Karpas-422 (cell line): ENCODE measurements at regions not wholly inside any gene's neighbourhood (a gene's known extent, or its start where the extent isn't known, plus 50 kb on each side); places are given as distances from the start of the nearest gene placed in this dataset.

Experiments
- DNase-seq: peaks from one replicate; pipeline ENCODE4 v3.0.0-alpha.2; 2015
- H2AFZ ChIP-seq: fragments of 200-600 bp; sonication (generic); 2 replicates; pipeline ENCODE4 v1.6.1; 2014; ENCODE audit warnings: antibody characterized with exemption, low read length, mixed read lengths
- H3K27ac ChIP-seq: fragments of 200-600 bp; sonication (generic); 2 replicates; pipeline ENCODE4 v1.5.1; 2014; ENCODE audit warnings: mild to moderate bottlenecking, low read length, moderate library complexity
- H3K27me3 ChIP-seq: fragments of 200-600 bp; sonication (generic); 2 replicates; pipeline ENCODE4 v1.6.1; 2014; ENCODE audit warnings: low read length, mixed read lengths
- H3K36me3 ChIP-seq: fragments of 200-600 bp; sonication (generic); 2 replicates; pipeline ENCODE4 v1.6.1; 2014; ENCODE audit warnings: low read length, mixed read lengths; ENCODE audit not compliant: insufficient read depth
- H3K4me1 ChIP-seq: fragments of 200-600 bp; sonication (generic); 2 replicates; pipeline ENCODE4 v1.6.1; 2014; ENCODE audit warnings: mild to moderate bottlenecking, low read length, mixed read lengths
- H3K4me2 ChIP-seq: fragments of 200-600 bp; sonication (generic); 2 replicates; pipeline ENCODE4 v1.6.1; 2014; ENCODE audit warnings: low read length, low read depth, mild to moderate bottlenecking; ENCODE audit not compliant: poor library complexity, severe bottlenecking
- H3K4me3 ChIP-seq: fragments of 200-600 bp; sonication (generic); 2 replicates; pipeline ENCODE4 v1.5.1; 2014; ENCODE audit warnings: mild to moderate bottlenecking, antibody characterized with exemption, low read length, mixed read lengths
- H3K79me2 ChIP-seq: fragments of 200-600 bp; sonication (generic); 2 replicates; pipeline ENCODE4 v1.6.1; 2014; ENCODE audit warnings: mild to moderate bottlenecking, low read length, mixed read lengths
- H3K9ac ChIP-seq: fragments of 200-600 bp; sonication (generic); 2 replicates; pipeline ENCODE4 v1.6.0; 2014; ENCODE audit warnings: low read length
- H3K9me2 ChIP-seq: fragments of 200-600 bp; sonication (generic), shearing (Covaris generic); replicated peaks from 2 replicates; pipeline ENCODE4 v1.6.0; 2014; ENCODE audit warnings: mild to moderate bottlenecking, low read length, moderate library complexity; ENCODE audit not compliant: insufficient read depth
- H3K9me3 ChIP-seq: fragments of 300-700, 200-600 bp; sonication (generic); 2 replicates; pipeline ENCODE4 v1.6.1; 2014; ENCODE audit warnings: low read length, mixed read lengths
- H4K20me1 ChIP-seq: fragments of 200-600 bp; sonication (generic); 2 replicates; pipeline ENCODE4 v1.6.1; 2014; ENCODE audit warnings: mild to moderate bottlenecking, antibody characterized with exemption, low read length, low read depth; ENCODE audit not compliant: insufficient read depth

- no peak for DNase-seq
- Histone ChIP-seq H3K9ac (no peak overlapping the region), H3K4me2 (no peak overlapping the region), H3K4me3 (no peak overlapping the region), H3K9me3 (no peaks in the 10 kb centered on the region), H3K9me2 (no peaks in the 10 kb centered on the region), H3K36me3 (no peaks in the 10 kb centered on the region), H3K27me3 (no peaks in the 10 kb centered on the region), H2AFZ (no peak overlapping the region), H4K20me1 (no peaks in the 10 kb centered on the region), H3K79me2 (no peaks in the 10 kb centered on the region), H3K4me1 (peaks cover 10% of the 10 kb centered on the region; the same call in 1 of the 2 replicates), H3K27ac (no peak overlapping the region)
Measured at GRCh38 chr3:16050641-16051467, 123.6 kb upstream of the GALNT15 start.

GRCh38 chr3:16051691-16052090 is 122.8 kb upstream of the GALNT15 start:
- Histone ChIP-seq H3K27ac (no peak overlapping the region), H2AFZ (no peak overlapping the region), H3K4me1 (peaks cover 10% of the 10 kb centered on the region; the same call in 1 of the 2 replicates), H3K27me3 (no peaks in the 10 kb centered on the region), H3K36me3 (no peaks in the 10 kb centered on the region), H3K4me3 (no peak overlapping the region), H3K9me3 (no peaks in the 10 kb centered on the region), H3K79me2 (no peaks in the 10 kb centered on the region), H3K9me2 (no peaks in the 10 kb centered on the region), H4K20me1 (no peaks in the 10 kb centered on the region), H3K4me2 (no peak overlapping the region), H3K9ac (no peak overlapping the region)
- DNase-seq, result no peak

GRCh38 chr3:16052964-16053363 is 121.5 kb upstream of the GALNT15 start:
- DNase-seq, result no peak
- Histone ChIP-seq H3K4me1 (peaks cover 10% of the 10 kb centered on the region; the same call in 1 of the 2 replicates), H4K20me1 (no peaks in the 10 kb centered on the region), H3K9me3 (no peaks in the 10 kb centered on the region), H3K4me3 (no peak overlapping the region), H3K9me2 (no peaks in the 10 kb centered on the region), H3K4me2 (no peak overlapping the region), H3K9ac (no peak overlapping the region), H3K27ac (no peak overlapping the region), H3K79me2 (no peaks in the 10 kb centered on the region), H3K27me3 (no peaks in the 10 kb centered on the region), H3K36me3 (no peaks in the 10 kb centered on the region), H2AFZ (no peak overlapping the region)

- no peak for DNase-seq
Measured at GRCh38 chr3:16053794-16054193, 120.7 kb upstream of the GALNT15 start.

GRCh38 chr3:16055606-16056211 is 118.8 kb upstream of the GALNT15 start:
- no peak for DNase-seq
- Histone ChIP-seq H3K79me2 (no peaks in the 10 kb centered on the region), H3K9ac (no peak overlapping the region), H3K4me1 (peaks cover 7% of the 10 kb centered on the region; the same call in 1 of the 2 replicates), H4K20me1 (no peaks in the 10 kb centered on the region), H3K27me3 (no peaks in the 10 kb centered on the region), H3K4me2 (no peak overlapping the region), H3K27ac (no peak overlapping the region), H3K36me3 (no peaks in the 10 kb centered on the region), H3K4me3 (no peak overlapping the region), H2AFZ (no peak overlapping the region), H3K9me3 (no peaks in the 10 kb centered on the region), H3K9me2 (no peaks in the 10 kb centered on the region)

More at GRCh38 chr3:16053794-16054193, 120.7 kb upstream of the GALNT15 start:
- peaks cover 7% of the 10 kb centered on the region; the same call in 1 of the 2 replicates for H3K4me1 ChIP-seq
- H3K9ac ChIP-seq, result no peak overlapping the region
- H3K27ac ChIP-seq, result no peak overlapping the region
- no peaks in the 10 kb centered on the region for H3K79me2 ChIP-seq
- no peaks in the 10 kb centered on the region for H4K20me1 ChIP-seq
- no peaks in the 10 kb centered on the region for H3K36me3 ChIP-seq
- H3K4me2 ChIP-seq, result no peak overlapping the region
- H3K4me3 ChIP-seq, result no peak overlapping the region
- H3K27me3 ChIP-seq, result no peaks in the 10 kb centered on the region
- H2AFZ ChIP-seq, result no peak overlapping the region
- no peaks in the 10 kb centered on the region for H3K9me2 ChIP-seq
- H3K9me3 ChIP-seq, result no peaks in the 10 kb centered on the region

GRCh38 chr3:16056217-16056616 is 118.3 kb upstream of the GALNT15 start:
- H3K9ac ChIP-seq, result no peak overlapping the region
- DNase-seq, result no peak
- no peak overlapping the region for H2AFZ ChIP-seq
- no peaks in the 10 kb centered on the region for H3K36me3 ChIP-seq
- H3K27ac ChIP-seq, result no peak overlapping the region
- H3K9me3 ChIP-seq, result no peaks in the 10 kb centered on the region
- H3K9me2 ChIP-seq, result no peaks in the 10 kb centered on the region
- no peak overlapping the region for H3K4me3 ChIP-seq
- no peaks in the 10 kb centered on the region for H3K79me2 ChIP-seq
- H3K4me1 ChIP-seq, result peaks cover 7% of the 10 kb centered on the region; the same call in 1 of the 2 replicates
- no peak overlapping the region for H3K4me2 ChIP-seq
- no peaks in the 10 kb centered on the region for H3K27me3 ChIP-seq
- H4K20me1 ChIP-seq, result no peaks in the 10 kb centered on the region

GRCh38 chr3:16058521-16058920 is 116.0 kb upstream of the GALNT15 start:
- no peaks in the 10 kb centered on the region for H3K9me3 ChIP-seq
- H3K4me3 ChIP-seq, result no peak overlapping the region
- H4K20me1 ChIP-seq, result no peaks in the 10 kb centered on the region
- H2AFZ ChIP-seq, result no peak overlapping the region
- H3K27me3 ChIP-seq, result no peaks in the 10 kb centered on the region
- no peak overlapping the region for H3K4me2 ChIP-seq
- no peak overlapping the region for H3K9ac ChIP-seq
- H3K27ac ChIP-seq, result no peak overlapping the region
- no peaks in the 10 kb centered on the region for H3K79me2 ChIP-seq
- DNase-seq, result no peak
- H3K4me1 ChIP-seq, result peaks cover 7% of the 10 kb centered on the region; the same call in 1 of the 2 replicates
- H3K9me2 ChIP-seq, result no peaks in the 10 kb centered on the region
- no peaks in the 10 kb centered on the region for H3K36me3 ChIP-seq

- H2AFZ ChIP-seq, result no peak overlapping the region
- H3K9ac ChIP-seq, result no peak overlapping the region
Measured at GRCh38 chr3:16059081-16059537, 115.4 kb upstream of the GALNT15 start.

More at GRCh38 chr3:16059081-16059537, 115.4 kb upstream of the GALNT15 start:
- H3K36me3 ChIP-seq, result no peaks in the 10 kb centered on the region
- H3K9me2 ChIP-seq, result no peaks in the 10 kb centered on the region
- peaks cover 1% of the 10 kb centered on the region; the same call in 1 of the 2 replicates for H3K4me1 ChIP-seq
- H3K9me3 ChIP-seq, result no peaks in the 10 kb centered on the region
- no peak overlapping the region for H3K27ac ChIP-seq
- no peaks in the 10 kb centered on the region for H3K27me3 ChIP-seq
- no peak overlapping the region for H3K4me2 ChIP-seq
- no peaks in the 10 kb centered on the region for H3K79me2 ChIP-seq
- no peak overlapping the region for H3K4me3 ChIP-seq
- H4K20me1 ChIP-seq, result no peaks in the 10 kb centered on the region
- DNase-seq, result no peak
